ENCODE measurements at regions not wholly inside any gene's neighbourhood (a gene's known extent, or its start where the extent isn't known, plus 50 kb on each side); places are given as distances from the start of the nearest gene placed in this dataset.

- intact Hi-C loops (cut with DNase I), result no loop called here
- DNase-seq (ENCODE audit: low spot score) (no peak), ATAC-seq (no peak)
Measured at GRCh38 chr11:109140857-109141515, 281.0 kb upstream of the C11orf87 start.

- no peak for ATAC-seq
- intact Hi-C loops (cut with DNase I), result no loop called here
Measured at GRCh38 chr11:109145287-109145686, 276.7 kb upstream of the C11orf87 start.

GRCh38 chr11:109147726-109148125 is 274.3 kb upstream of the C11orf87 start:
- ATAC-seq (no peak), DNase-seq (ENCODE audit: low spot score) (no peak)
- intact Hi-C loops (cut with DNase I), result no loop called here

More at GRCh38 chr11:109145287-109145686, 276.7 kb upstream of the C11orf87 start:
- DNase-seq (ENCODE audit: low spot score), result no peak

GRCh38 chr11:109148669-109149068 is 273.3 kb upstream of the C11orf87 start:
- intact Hi-C loops (cut with DNase I), result no loop called here
- ATAC-seq (no peak), DNase-seq (ENCODE audit: low spot score) (no peak)

- intact Hi-C loops (cut with DNase I), result no loop called here
- no peak for ATAC-seq
- no peak for DNase-seq (ENCODE audit: low spot score)
Measured at GRCh38 chr11:109150581-109150980, 271.4 kb upstream of the C11orf87 start.

GRCh38 chr11:109153836-109154235 is 268.2 kb upstream of the C11orf87 start:
- no peak for DNase-seq (ENCODE audit: low spot score)
- intact Hi-C loops (cut with DNase I), result no loop called here
- no peak for ATAC-seq

GRCh38 chr11:109155291-109155690 is 266.7 kb upstream of the C11orf87 start:
- DNase-seq (ENCODE audit: low spot score) (no peak), ATAC-seq (no peak)
- intact Hi-C loops (cut with DNase I), result no loop called here

GRCh38 chr11:109165035-109165434 is 257.0 kb upstream of the C11orf87 start:
- ATAC-seq (no peak), DNase-seq (ENCODE audit: low spot score) (no peak)
- intact Hi-C loops (cut with DNase I), result no loop called here

GRCh38 chr11:109166441-109166840 is 255.5 kb upstream of the C11orf87 start:
- DNase-seq (ENCODE audit: low spot score) (no peak), ATAC-seq (no peak)
- intact Hi-C loops (cut with DNase I), result no loop called here

- intact Hi-C loops (cut with DNase I), result no loop called here
- DNase-seq (ENCODE audit: low spot score) (no peak), ATAC-seq (no peak)
Measured at GRCh38 chr11:109173504-109173903, 248.5 kb upstream of the C11orf87 start.

GRCh38 chr11:109184376-109184775 is 237.6 kb upstream of the C11orf87 start:
- ATAC-seq (no peak), DNase-seq (ENCODE audit: low spot score) (no peak)
- intact Hi-C loops (cut with DNase I), result no loop called here

GRCh38 chr11:109192864-109193263 is 229.1 kb upstream of the C11orf87 start:
- ATAC-seq, result no peak
- DNase-seq (ENCODE audit: low spot score), result no peak
- intact Hi-C loops (cut with DNase I), result no loop called here

- ATAC-seq (no peak), DNase-seq (ENCODE audit: low spot score) (no peak)
- intact Hi-C loops (cut with DNase I), result no loop called here
Measured at GRCh38 chr11:109193880-109194279, 228.1 kb upstream of the C11orf87 start.

GRCh38 chr11:109196016-109196415 is 226.0 kb upstream of the C11orf87 start:
- DNase-seq (ENCODE audit: low spot score), result no peak
- ATAC-seq, result no peak
- intact Hi-C loops (cut with DNase I), result no loop called here

- no peak for DNase-seq (ENCODE audit: low spot score)
- ATAC-seq, result no peak
- intact Hi-C loops (cut with DNase I), result no loop called here
Measured at GRCh38 chr11:109197656-109198055, 224.3 kb upstream of the C11orf87 start.

GRCh38 chr11:109203176-109203575 is 218.8 kb upstream of the C11orf87 start:
- no peak for DNase-seq (ENCODE audit: low spot score)
- ATAC-seq, result no peak
- intact Hi-C loops (cut with DNase I), result no loop called here

GRCh38 chr11:109205312-109205711 is 216.7 kb upstream of the C11orf87 start:
- no peak for ATAC-seq
- no peak for DNase-seq (ENCODE audit: low spot score)
- intact Hi-C loops (cut with DNase I), result no loop called here

- DNase-seq (ENCODE audit: low spot score), result no peak
- intact Hi-C loops (cut with DNase I), result no loop called here
- ATAC-seq, result no peak
Measured at GRCh38 chr11:109208121-109208520, 213.9 kb upstream of the C11orf87 start.

GRCh38 chr11:109209572-109209971 is 212.4 kb upstream of the C11orf87 start:
- intact Hi-C loops (cut with DNase I), result no loop called here
- DNase-seq (ENCODE audit: low spot score) (no peak), ATAC-seq (no peak)

GRCh38 chr11:109221190-109221589 is 200.8 kb upstream of the C11orf87 start:
- ATAC-seq, result no peak
- intact Hi-C loops (cut with DNase I), result no loop called here
- DNase-seq (ENCODE audit: low spot score), result no peak

- intact Hi-C loops (cut with DNase I), result no loop called here
- ATAC-seq (no peak), DNase-seq (ENCODE audit: low spot score) (no peak)
Measured at GRCh38 chr11:109222761-109223160, 199.2 kb upstream of the C11orf87 start.
